H9 (cell line): ENCODE measurements at regions not wholly inside any gene's neighbourhood (a gene's known extent, or its start where the extent isn't known, plus 50 kb on each side); places are given as distances from the start of the nearest gene placed in this dataset.

Experiments used
- DNase-seq: peaks from one replicate; pipeline ENCODE4 v3.0.0-alpha.2; 2017
- H2AFZ ChIP-seq: one replicate; pipeline ENCODE4 v1.6.1; 2013; ENCODE audit warnings: mild to moderate bottlenecking, low read length, control low read depth, moderate library complexity
- H2AK5ac ChIP-seq: 2 replicates; pipeline ENCODE4 v1.6.1; 2013; ENCODE audit warnings: low read length, control low read depth, mixed read lengths; ENCODE audit not compliant: insufficient read length
- H2BK120ac ChIP-seq: one replicate; pipeline ENCODE4 v1.6.1; 2013; ENCODE audit warnings: low read depth, mild to moderate bottlenecking, low read length, control low read depth, inconsistent platforms; ENCODE audit not compliant: poor library complexity, severe bottlenecking
- H2BK12ac ChIP-seq: 2 replicates; pipeline ENCODE4 v1.6.1; 2013; ENCODE audit warnings: low read length, control low read depth, mixed read lengths, low read depth; ENCODE audit not compliant: insufficient read length
- H2BK15ac ChIP-seq: 2 replicates; pipeline ENCODE4 v1.6.1; 2013; ENCODE audit warnings: low read depth, low read length, control low read depth
- H2BK20ac ChIP-seq: one replicate; pipeline ENCODE4 v1.6.1; 2013; ENCODE audit warnings: low read depth, mild to moderate bottlenecking, low read length, control low read depth, inconsistent platforms; ENCODE audit not compliant: poor library complexity, severe bottlenecking
- H2BK5ac ChIP-seq: 2 replicates; pipeline ENCODE4 v1.6.1; 2013; ENCODE audit warnings: low read length, control low read depth, mixed read lengths; ENCODE audit not compliant: insufficient read length
- H3K14ac ChIP-seq: 2 replicates; pipeline ENCODE4 v1.6.1; 2013; ENCODE audit warnings: low read length, control low read depth; ENCODE audit not compliant: insufficient read depth
- H3K18ac ChIP-seq: 2 replicates; pipeline ENCODE4 v1.6.1; 2013; ENCODE audit warnings: low read depth, mild to moderate bottlenecking, mixed read lengths, low read length, control low read depth; ENCODE audit not compliant: insufficient read length
- H3K23ac ChIP-seq: 2 replicates; pipeline ENCODE4 v1.6.1; 2013; ENCODE audit warnings: low read length, control low read depth, mixed read lengths, low read depth; ENCODE audit not compliant: insufficient read length
- H3K23me2 ChIP-seq: 2 replicates; pipeline ENCODE4 v1.6.1; 2013; ENCODE audit warnings: low read depth, mild to moderate bottlenecking, mixed read lengths, low read length, control low read depth; ENCODE audit not compliant: insufficient read length, poor library complexity, severe bottlenecking
- H3K27ac ChIP-seq: 2 replicates; pipeline ENCODE4 v1.5.1; 2013; ENCODE audit warnings: low read length, control low read depth, mixed read lengths, low read depth; ENCODE audit not compliant: insufficient read length
- H3K27me3 ChIP-seq: 2 replicates; pipeline ENCODE4 v1.6.1; 2013; ENCODE audit warnings: low read length, control low read depth, inconsistent platforms; ENCODE audit not compliant: insufficient read depth
- H3K4ac ChIP-seq: 2 replicates; pipeline ENCODE4 v1.6.1; 2013; ENCODE audit warnings: low read depth, mild to moderate bottlenecking, control low read depth, inconsistent platforms, low read length, moderate library complexity
- H3K4me1 ChIP-seq: 2 replicates; pipeline ENCODE4 v1.6.1; 2013; ENCODE audit warnings: low read length, control low read depth, inconsistent platforms; ENCODE audit not compliant: insufficient read depth
- H3K4me2 ChIP-seq: 2 replicates; pipeline ENCODE4 v1.6.1; 2013; ENCODE audit warnings: low read length, control low read depth, mixed read lengths; ENCODE audit not compliant: insufficient read length, insufficient read depth
- H3K56ac ChIP-seq: 2 replicates; pipeline ENCODE4 v1.6.1; 2013; ENCODE audit warnings: low read depth, mild to moderate bottlenecking, mixed read lengths, low read length, control low read depth; ENCODE audit not compliant: insufficient read length
- H3K79me1 ChIP-seq: 2 replicates; pipeline ENCODE4 v1.6.1; 2013; ENCODE audit warnings: low read depth, mild to moderate bottlenecking, moderate library complexity, low read length, control low read depth, inconsistent platforms; ENCODE audit not compliant: insufficient read depth, poor library complexity, severe bottlenecking
- H3K79me2 ChIP-seq: 2 replicates; pipeline ENCODE4 v1.6.1; 2013; ENCODE audit warnings: low read length, control low read depth, inconsistent platforms; ENCODE audit not compliant: insufficient read depth
- H3K9ac ChIP-seq: 2 replicates; pipeline ENCODE4 v1.6.1; 2013; ENCODE audit warnings: low read length, control low read depth, mixed read lengths; ENCODE audit not compliant: insufficient read length; ENCODE audit errors: extremely low read depth
- H3K9me3 ChIP-seq: one replicate; pipeline ENCODE4 v1.6.1; 2013; ENCODE audit warnings: low read depth, low read length, inconsistent platforms; ENCODE audit not compliant: control insufficient read depth
- H3T11ph ChIP-seq: one replicate; pipeline ENCODE4 v1.6.1; 2013; ENCODE audit warnings: mild to moderate bottlenecking, low read length, control low read depth, inconsistent platforms
- H4K20me1 ChIP-seq: one replicate; pipeline ENCODE4 v1.6.1; 2013; ENCODE audit not compliant: control insufficient read depth, insufficient read length, insufficient read depth
- H4K5ac ChIP-seq: 2 replicates; pipeline ENCODE4 v1.6.1; 2013; ENCODE audit warnings: low read depth, mild to moderate bottlenecking, mixed read lengths, low read length, control low read depth; ENCODE audit not compliant: insufficient read length
- H4K8ac ChIP-seq: replicated peaks from 2 replicates; pipeline ENCODE4 v1.6.1; 2013; ENCODE audit warnings: low read length, control low read depth, mixed read lengths, low read depth; ENCODE audit not compliant: insufficient read length
- H4K91ac ChIP-seq: 2 replicates; pipeline ENCODE4 v1.6.1; 2013; ENCODE audit warnings: low read depth, mild to moderate bottlenecking, moderate library complexity, mixed read lengths, low read length, control low read depth; ENCODE audit not compliant: insufficient read length
- H3K27ac Mint-ChIP-seq, 3 experiments: 2 replicates in 2 of 3; 3 replicates in 1 of 3; pipeline ENCODE4 v1.8.0; 2020 to 2021; ENCODE audit warnings: mixed read lengths in 3 of 3, mild to moderate bottlenecking in 1 of 3, moderate library complexity in 1 of 3
- H3K27me3 Mint-ChIP-seq: 2 replicates; pipeline ENCODE4 v1.8.0; 2021; ENCODE audit warnings: low read depth, mild to moderate bottlenecking, moderate library complexity, mixed read lengths
- H3K36me3 Mint-ChIP-seq, 3 experiments: 2 replicates in 2 of 3; 3 replicates in 1 of 3; pipeline ENCODE4 v1.8.0; 2020 to 2021; ENCODE audit warnings: low read depth in 3 of 3, mixed read lengths in 3 of 3; ENCODE audit not compliant: insufficient read depth in 1 of 3
- H3K4me1 Mint-ChIP-seq, 2 experiments: 2 replicates each; pipeline ENCODE4 v1.8.0; 2020; ENCODE audit warnings: mixed read lengths in 2 of 2
- H3K4me3 Mint-ChIP-seq, 2 experiments: 2 replicates in 1 of 2; 3 replicates in 1 of 2; pipeline ENCODE4 v1.8.0; 2020 to 2021; ENCODE audit warnings: mild to moderate bottlenecking in 2 of 2, mixed read lengths in 2 of 2, moderate library complexity in 1 of 2
- H3K9me3 Mint-ChIP-seq, 2 experiments: 2 replicates in 1 of 2; 3 replicates in 1 of 2; pipeline ENCODE4 v1.8.0; 2020; ENCODE audit warnings: mild to moderate bottlenecking in 2 of 2, mixed read lengths in 2 of 2, moderate library complexity in 1 of 2
- WGBS: extraction: QIAGEN DNeasy Blood & Tissue Kit; methylation state at CpG from one replicate; pipeline ENCODE4 v1.1.7; 2013; ENCODE audit warnings: missing lambda C conversion rate, low lambda C conversion rate, mixed read lengths; ENCODE audit not compliant: insufficient read length; ENCODE audit errors: extremely low coverage; 5-methylcytosine and 5-hydroxymethylcytosine counted together
- TF ChIP-seq, protein P1 (sequence below): fragments of 200-600 bp; sonication (generic); conservative IDR thresholded peaks from 3 replicates; pipeline ENCODE4 v1.8.0; 2021; ENCODE audit warnings: antibody characterized with exemption, mild to moderate bottlenecking

DNA sequence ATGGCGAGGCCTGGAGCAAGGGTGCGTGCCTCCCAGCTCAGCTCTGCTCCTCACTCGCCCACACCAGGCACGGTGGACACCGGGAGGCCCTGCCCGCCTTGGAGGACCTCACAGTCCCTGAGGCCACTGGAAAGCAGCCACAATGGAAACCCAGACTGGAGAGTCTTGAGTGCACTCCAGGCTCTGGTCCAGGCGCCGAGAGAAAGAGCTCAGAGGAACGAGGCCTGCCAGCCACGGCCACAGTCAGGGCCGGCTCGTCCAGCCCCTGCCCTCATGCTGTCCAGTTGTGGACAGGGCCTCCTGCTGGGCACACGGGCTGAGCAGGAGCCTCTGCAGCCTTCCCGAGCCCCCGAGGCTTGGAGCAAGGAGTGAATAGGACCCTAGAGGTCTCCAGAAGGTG, 53.3 kb upstream of the GRPEL1 start:
- no peaks in the 10 kb centered on the region for H4K20me1 ChIP-seq
- no peaks in the 10 kb centered on the region for H3K23me2 ChIP-seq
- no peak overlapping the region for H4K8ac ChIP-seq
- H3K18ac ChIP-seq = no peak overlapping the region
- peaks cover 30% of the 10 kb centered on the region for H3K27me3 Mint-ChIP-seq
- H3K4me1 Mint-ChIP-seq = peaks cover 0 to 9% of the 10 kb centered on the region in 2 experiments; a peak in 2 of 4 replicates
- no peak overlapping the region for H3K4me2 ChIP-seq
- no peak overlapping the region for H3K56ac ChIP-seq
- DNase-seq = no peak
- no peak overlapping the region for H2BK5ac ChIP-seq
- no peak overlapping the region for H2AFZ ChIP-seq
- no peaks in the 10 kb centered on the region for H3K79me2 ChIP-seq
- no peaks in the 10 kb centered on the region for H3K4me1 ChIP-seq
- no peak overlapping the region for H2BK120ac ChIP-seq
- no peaks in the 10 kb centered on the region for H3K79me1 ChIP-seq
- no peaks in the 10 kb centered on the region for H3K36me3 Mint-ChIP-seq
- H2BK15ac ChIP-seq = no peak overlapping the region
- no peak overlapping the region for H3K23ac ChIP-seq
- WGBS = no CpG with 5 or more reads among the region's 15 CpGs
- H3T11ph ChIP-seq = no peak overlapping the region
- H2AK5ac ChIP-seq = no peak overlapping the region
- H3K27ac ChIP-seq = no peak overlapping the region
- TF ChIP-seq, protein P1, sequence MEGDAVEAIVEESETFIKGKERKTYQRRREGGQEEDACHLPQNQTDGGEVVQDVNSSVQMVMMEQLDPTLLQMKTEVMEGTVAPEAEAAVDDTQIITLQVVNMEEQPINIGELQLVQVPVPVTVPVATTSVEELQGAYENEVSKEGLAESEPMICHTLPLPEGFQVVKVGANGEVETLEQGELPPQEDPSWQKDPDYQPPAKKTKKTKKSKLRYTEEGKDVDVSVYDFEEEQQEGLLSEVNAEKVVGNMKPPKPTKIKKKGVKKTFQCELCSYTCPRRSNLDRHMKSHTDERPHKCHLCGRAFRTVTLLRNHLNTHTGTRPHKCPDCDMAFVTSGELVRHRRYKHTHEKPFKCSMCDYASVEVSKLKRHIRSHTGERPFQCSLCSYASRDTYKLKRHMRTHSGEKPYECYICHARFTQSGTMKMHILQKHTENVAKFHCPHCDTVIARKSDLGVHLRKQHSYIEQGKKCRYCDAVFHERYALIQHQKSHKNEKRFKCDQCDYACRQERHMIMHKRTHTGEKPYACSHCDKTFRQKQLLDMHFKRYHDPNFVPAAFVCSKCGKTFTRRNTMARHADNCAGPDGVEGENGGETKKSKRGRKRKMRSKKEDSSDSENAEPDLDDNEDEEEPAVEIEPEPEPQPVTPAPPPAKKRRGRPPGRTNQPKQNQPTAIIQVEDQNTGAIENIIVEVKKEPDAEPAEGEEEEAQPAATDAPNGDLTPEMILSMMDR = no peak
- H3K9ac ChIP-seq = no peak overlapping the region
- no peak overlapping the region for H3K4me3 Mint-ChIP-seq
- H4K5ac ChIP-seq = no peak overlapping the region
- H3K9me3 Mint-ChIP-seq = peaks cover 0 to 4% of the 10 kb centered on the region in 2 experiments; a peak in 4 of 5 replicates
- no peak overlapping the region for H2BK20ac ChIP-seq
- H3K9me3 ChIP-seq = no peaks in the 10 kb centered on the region
- H3K4ac ChIP-seq = no peak overlapping the region
- no peak overlapping the region for H3K27ac Mint-ChIP-seq
- H3K27me3 ChIP-seq = 0 out of 2 replicates have a peak, but pooled peaks cover 3% of the 10 kb centered on the region
- H2BK12ac ChIP-seq = no peak overlapping the region
- H3K14ac ChIP-seq = no peak overlapping the region; the same call in 1 of the 2 replicates
- no peak overlapping the region for H4K91ac ChIP-seq
